NCI-H2196 (cell line): ENCODE measurements at regions not wholly inside any gene's neighbourhood (a gene's known extent, or its start where the extent isn't known, plus 50 kb on each side); places are given as distances from the start of the nearest gene placed in this dataset.
A peak's percentile ranks its signal among the peaks of the same experiment; 100 is the strongest.
"Not testable (repeated sequence)": the region's sequence is repeated elsewhere in the genome, so short reads cannot be mapped to it uniquely, and the experiment has no call there.

Experiments
- DNase-seq: peaks from one replicate; lab custom pipeline; 2025; ENCODE audit not compliant: unreplicated experiment; lab: John Stamatoyannopoulos, UW

DNA sequence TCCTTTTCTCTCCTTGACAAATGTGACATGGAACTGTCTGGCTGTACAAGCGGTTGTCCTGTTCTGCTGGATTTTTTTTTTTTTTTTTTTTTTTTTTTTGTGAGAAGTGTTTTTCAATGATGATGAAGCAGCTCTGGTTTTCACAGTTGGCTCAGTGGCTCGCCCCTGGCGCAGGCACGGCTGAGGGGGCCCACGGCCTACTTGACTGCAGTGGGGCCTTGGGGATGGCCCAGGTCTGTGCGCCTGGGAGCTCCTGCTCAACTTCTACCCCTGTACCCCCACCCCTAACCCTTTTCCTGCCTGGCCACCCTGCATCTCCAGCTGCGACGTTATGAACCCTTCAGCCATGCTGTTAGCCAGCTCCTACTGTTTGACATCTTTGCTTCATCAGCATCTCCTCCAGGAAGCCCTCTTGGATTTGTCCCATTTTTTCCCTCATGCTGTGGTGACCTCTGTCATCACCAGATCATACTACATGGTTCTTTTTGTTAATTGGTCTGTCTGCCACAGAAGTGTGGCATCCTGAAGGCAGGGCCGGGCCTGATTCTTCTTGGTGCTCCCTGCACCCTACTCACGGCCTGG lies 167.9 kb downstream of the INHBB start:
- no peak for DNase-seq

- DNase-seq, result no peak
Observed at GRCh38 chr2:120514521-120514920, 168.6 kb downstream of the INHBB start.

GRCh38 chr2:120515066-120515758 lies 169.3 kb downstream of the INHBB start:
- not testable (repeated sequence) for DNase-seq

DNA sequence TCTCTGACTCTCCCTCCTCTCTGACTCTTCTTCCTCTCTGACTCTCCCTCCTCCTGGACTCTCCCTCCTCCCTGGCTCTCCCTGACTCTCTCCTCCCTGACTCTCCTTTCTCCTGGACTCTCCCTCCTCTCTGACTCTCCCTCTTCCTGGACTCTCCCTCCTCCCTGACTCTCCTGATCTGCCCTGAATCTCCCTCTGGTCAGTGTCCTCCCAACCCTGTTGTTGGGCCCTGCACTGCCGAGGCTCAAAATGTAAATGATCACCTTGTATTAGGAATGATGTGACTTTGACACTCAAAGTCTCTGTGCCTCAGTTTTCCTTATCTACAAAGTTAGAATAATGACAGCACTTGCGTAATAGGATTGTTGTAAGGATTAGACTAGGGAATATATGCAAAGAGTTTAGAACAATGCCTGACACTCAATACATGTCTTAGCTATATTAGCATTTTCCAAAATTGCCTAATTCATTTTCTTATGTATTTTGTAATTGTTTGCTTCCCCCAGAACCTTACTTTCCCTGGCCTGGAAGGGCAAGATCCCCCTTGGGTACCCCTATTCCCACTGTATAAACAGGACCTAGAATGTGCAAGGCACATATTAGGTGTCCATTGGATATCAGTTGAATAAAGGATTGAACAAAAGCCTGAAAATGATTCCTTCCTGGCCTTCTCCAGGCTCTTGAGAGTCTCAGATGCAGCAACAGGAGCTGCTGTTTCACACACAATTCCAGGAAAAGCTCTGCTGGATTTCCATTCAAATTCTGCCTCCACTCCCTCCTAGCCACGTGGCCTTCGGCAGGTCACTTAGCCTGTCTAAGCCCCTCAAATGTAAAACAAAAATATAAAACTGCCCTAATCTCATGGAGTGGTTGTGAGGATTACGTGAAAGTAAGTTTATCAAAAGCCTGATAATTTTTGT lies 170.1 kb downstream of the INHBB start:
- DNase-seq, result no peak

DNA sequence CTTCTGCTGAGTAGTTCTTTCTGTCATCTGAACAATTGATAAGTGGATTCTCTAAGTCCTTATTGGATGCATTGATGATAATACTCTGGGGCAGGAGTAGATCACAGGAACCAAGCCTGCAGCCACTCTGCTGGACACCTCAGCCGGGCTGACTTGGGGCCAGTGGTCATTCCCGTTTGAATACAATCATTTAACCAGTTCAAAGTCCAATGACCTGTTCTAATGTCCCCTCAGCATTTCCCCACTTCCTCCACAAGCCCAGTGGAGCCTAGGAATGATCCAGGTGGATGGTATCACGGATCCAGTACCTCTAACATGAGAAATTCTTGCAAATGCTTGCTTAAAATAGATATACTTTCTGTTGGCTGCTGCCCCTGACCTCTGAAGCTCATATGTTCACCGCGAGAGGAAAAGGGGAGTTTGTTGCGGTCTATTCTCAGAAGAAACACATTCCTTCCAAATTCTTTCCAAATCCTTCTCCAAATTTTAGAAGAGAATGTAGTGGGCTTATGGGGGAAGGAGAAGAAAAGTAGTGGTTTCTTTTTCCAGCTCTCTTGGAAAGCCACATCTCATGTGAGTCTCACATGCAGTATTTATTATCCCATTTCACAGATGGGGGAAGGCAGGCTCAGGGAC lies 170.9 kb downstream of the INHBB start:
- no peak for DNase-seq

DNA sequence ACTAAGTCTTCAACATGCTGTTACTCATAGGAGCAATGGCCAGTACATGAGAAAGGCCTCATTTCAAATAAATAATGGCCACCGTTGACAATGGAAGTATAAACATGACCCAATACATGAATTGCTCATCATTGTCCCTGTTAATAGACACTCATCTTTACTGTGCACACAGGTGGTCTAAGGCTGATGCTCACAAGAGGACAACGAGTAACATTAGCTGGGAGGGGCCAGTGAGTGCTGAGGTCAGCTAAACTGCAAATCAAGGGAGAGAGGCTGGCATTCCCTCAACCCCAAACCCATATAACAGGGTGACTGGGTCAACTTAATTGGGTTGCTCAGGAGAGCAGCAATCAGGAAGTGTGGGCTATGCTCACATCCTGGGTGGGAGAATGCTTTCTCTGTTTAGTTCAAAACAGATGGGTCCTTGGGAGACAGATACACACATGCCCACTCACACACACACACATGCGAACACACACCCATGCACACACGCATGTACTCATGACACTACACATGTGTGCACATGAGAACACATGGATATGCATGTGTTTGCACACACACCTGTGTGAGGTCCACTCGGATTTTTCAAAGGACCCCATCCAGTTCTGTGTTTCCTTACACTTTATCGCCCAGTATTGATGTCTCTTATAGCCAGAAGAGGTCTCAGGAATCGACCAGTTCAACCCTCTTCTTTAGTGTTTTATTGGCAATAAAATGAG lies 172.0 kb downstream of the INHBB start:
- no peak for DNase-seq

- DNase-seq, result no peak
Observed at GRCh38 chr2:120518819-120519218, 172.9 kb downstream of the INHBB start.

- no peak for DNase-seq
Observed at GRCh38 chr2:120519469-120519868, 173.5 kb downstream of the INHBB start.

- DNase-seq, result no peak
Observed at GRCh38 chr2:120520454-120520853, 174.5 kb downstream of the INHBB start.

DNA sequence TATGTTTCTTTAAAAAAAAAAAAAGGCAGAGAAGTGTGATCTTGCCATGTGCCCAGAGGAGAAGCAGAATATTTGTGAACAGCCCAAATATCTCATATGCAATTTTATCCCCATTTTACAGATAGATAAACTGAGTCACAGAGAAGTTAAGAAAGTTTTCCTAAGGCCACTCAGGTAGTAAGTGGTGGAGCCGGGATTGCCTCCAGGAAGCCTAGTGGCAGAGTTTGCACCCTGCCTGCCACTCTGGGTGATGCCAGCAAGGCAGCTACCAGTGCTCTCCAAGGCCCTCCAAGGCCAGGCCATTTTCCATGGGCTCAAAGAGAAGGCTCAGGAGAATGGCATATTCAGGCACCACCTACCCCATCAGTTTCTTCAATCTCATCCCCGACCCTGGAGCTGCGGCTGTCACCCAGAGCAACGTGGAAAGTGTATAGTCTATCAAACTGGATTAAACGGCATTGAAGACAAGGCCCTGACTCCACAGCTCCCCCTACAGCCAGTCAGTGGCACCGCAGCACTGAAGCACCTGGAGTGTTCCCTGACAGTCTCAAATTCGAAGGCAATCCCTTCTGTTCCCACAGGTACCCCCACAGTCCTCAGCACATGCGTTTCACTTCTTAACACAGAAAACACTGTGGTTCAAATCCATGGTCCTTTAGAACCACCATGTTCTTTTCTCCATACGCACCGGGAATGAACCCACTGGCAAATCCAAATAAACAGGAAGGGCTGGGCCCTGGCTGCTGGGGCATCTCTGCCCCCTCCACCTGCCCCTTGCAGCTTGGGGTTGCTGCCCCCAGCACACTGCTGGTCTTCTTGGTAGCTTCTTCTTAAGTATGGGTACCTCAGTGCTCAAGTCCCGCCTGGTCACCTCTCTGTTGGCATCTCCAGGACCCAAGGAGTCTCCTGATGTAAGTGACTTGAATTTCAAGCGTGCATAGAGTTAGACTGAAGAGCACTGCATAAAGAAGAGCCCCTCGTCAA lies 175.3 kb downstream of the INHBB start:
- peak; percentile 68 for DNase-seq

GRCh38 chr2:120522151-120522751 lies 176.3 kb downstream of the INHBB start:
- no peak for DNase-seq

DNA sequence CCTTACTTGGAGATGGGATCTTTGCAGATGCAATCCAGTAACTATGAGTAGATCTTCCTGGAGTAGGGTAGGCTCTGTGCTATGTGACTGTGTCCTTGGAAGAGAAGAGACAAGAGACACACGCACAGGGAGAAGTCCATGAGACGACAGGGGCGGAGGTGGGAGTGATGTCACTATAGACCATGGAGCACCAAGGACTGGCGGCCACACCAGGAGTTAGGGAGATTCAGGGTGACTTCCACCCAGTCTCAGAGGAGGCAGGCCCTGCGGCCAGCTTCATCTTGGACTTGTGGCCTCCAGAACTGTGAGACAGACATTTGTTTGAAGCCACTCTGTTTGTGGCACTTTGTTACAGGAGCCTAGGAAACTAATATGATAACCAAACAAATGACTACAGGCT lies 177.8 kb downstream of the INHBB start:
- no peak for DNase-seq

GRCh38 chr2:120524174-120524573 lies 178.2 kb downstream of the INHBB start:
- no peak for DNase-seq

DNA sequence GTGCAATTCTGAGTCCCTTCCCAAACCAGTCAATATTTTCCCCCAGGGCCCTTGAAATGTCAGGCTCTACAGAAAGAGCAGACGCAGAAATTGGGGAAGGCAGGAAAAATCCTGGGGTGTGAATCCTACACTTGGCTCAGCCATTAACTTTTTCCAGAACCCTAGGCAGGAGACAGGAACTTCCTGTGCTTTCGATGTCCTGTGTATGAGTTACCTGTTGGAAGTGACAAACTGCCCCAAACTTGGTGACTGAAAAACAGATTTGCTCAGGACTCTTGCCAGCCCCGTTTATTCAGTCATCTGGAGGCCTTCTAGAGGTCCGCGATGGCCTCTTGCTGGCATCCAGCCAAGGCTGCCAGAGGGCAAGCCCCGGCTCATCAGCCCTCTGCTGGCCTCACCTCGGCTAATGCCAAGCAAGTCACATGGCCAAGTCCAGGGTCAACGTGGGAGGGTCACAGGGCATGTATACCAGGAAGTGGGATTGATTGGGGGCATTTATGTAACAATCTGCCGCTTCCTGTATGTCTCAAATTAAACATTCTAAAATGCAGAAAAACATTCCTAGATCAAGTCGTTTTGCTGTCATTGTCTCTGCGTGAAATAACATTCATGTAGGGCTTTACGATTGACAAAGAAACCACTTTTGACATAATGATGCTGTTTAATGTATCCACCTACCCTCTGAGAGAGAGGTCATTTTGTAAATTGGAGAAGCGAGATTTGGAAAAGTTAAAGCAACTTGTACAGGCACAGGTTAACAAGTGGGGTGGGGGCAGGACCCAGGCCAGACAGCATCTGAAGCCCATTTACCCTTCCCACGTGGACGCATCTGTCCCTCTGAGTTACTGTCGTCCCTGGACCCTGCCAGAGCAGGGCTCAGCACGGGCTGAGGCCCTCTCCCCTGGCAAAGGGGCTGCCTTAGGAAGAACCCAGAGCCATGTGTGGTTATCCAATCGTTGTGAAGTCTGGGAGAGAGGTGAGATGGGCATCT lies 179.4 kb downstream of the INHBB start:
- DNase-seq, result peak; percentile 15

GRCh38 chr2:120526047-120526562 lies 180.2 kb downstream of the INHBB start:
- no peak for DNase-seq

DNA sequence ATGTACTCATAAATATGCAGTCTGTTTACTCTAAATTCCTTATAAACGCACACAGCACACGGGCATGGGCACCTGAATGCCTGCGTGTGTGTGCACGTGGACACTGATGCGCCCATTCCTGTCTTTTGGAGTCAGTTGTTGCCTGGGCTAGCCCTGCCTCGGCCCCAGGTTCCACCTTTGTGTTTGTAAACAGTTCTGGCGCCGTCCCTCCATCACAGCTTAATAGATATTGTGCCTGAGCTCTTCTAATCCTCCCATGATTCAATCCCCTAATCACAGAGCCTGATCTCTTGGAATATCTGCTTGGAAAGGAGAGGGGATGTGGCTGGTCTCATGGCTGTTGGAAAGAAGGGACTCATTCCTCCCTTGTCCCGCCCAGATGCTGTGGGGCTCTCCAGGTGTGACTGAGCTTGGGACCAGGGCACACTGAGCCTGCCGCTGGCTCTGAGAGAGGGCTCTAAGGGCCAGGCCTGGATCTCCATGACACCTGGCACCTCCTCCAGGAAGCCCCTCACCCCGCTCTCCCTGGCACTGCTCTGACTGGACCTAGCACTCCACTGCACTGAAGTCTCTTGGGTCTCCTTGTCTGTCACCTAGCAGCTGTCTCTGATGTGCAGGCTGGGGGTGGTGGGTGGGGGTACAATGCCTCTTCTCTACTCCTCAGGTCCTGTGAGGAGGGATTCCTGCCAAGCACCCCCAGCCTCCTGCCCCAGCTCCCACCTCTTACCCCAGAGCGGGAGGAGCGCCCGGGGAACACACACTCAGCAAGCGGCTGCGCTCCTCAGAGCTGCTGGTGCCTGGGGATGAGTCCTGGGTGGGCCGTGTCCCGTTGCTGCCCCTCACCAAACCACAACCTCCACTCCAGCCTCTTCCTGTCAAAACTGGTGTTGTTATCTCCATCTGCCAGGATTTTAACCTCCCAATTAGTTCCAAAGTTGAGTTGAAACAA lies 181.3 kb downstream of the INHBB start:
- no peak for DNase-seq
